ENCODE measurements at regions not wholly inside any gene's neighbourhood (a gene's known extent, or its start where the extent isn't known, plus 50 kb on each side); places are given as distances from the start of the nearest gene placed in this dataset.

- no peaks in the 10 kb centered on the region for H3K27me3 ChIP-seq (ENCODE audit: control insufficient read depth in 2 of 2, insufficient read depth in 2 of 2, low read length in 2 of 2)
- ChIA-PET POLR2A (no interaction called here), CTCF (no interaction called here)
- H3K4me1 Mint-ChIP-seq, result peaks cover 10 to 19% (median 13%) of the 10 kb centered on the region in 7 donors
- H3K4me3 ChIP-seq (ENCODE audit: low read length), result no peak overlapping the region
- no peak overlapping the region for H3K27ac Mint-ChIP-seq
- ATAC-seq, result no peak
- peaks cover 0 to 5% (median 0%) of the 10 kb centered on the region in 5 donors for H3K36me3 Mint-ChIP-seq
- no peaks in the 10 kb centered on the region for H3K36me3 ChIP-seq (ENCODE audit: control insufficient read depth in 2 of 3, insufficient read depth in 3 of 3, low read length in 3 of 3)
- no peak overlapping the region for H3K4me3 Mint-ChIP-seq
- DNase-seq, result no peak
- peaks cover 14 to 31% (median 28%) of the 10 kb centered on the region in 5 donors for H3K27me3 Mint-ChIP-seq
- no peaks in the 10 kb centered on the region for H3K9me3 ChIP-seq (ENCODE audit: control insufficient read depth in 2 of 3, low read length in 3 of 3)
- peaks cover 0 to 4% (median 0%) of the 10 kb centered on the region in 11 donors for H3K9me3 Mint-ChIP-seq
- no peaks in the 10 kb centered on the region for H3K4me1 ChIP-seq (ENCODE audit: control insufficient read depth in 2 of 2, insufficient read depth in 2 of 2, low read length in 2 of 2)
- intact Hi-C loops (cut with micrococcal nuclease), result no loop called here
- H3K27ac ChIP-seq (ENCODE audit: low read depth, low read length), result no peak overlapping the region
Observed at GRCh38 chr7:106520962-106521514, 139.9 kb downstream of the CCDC71L start.

- peaks cover 0 to 4% (median 0%) of the 10 kb centered on the region in 11 donors for H3K9me3 Mint-ChIP-seq
- POLR2A ChIA-PET, result no interaction called here
- H3K9me3 ChIP-seq (ENCODE audit: control insufficient read depth in 2 of 3, low read length in 3 of 3), result no peaks in the 10 kb centered on the region
Observed at GRCh38 chr7:106518967-106519366, 142.0 kb downstream of the CCDC71L start.

GRCh38 chr7:106518239-106518638, 142.7 kb downstream of the CCDC71L start:
- Mint-ChIP-seq H3K9me3 (peaks cover 0 to 4% (median 0%) of the 10 kb centered on the region in 11 donors), H3K4me3 (no peak overlapping the region), H3K27ac (no peak overlapping the region), H3K4me1 (no peaks in the 10 kb centered on the region), H3K36me3 (peaks cover 0 to 5% (median 0%) of the 10 kb centered on the region in 5 donors), H3K27me3 (peaks cover 14 to 31% (median 28%) of the 10 kb centered on the region in 5 donors)
- no peaks in the 10 kb centered on the region for H3K36me3 ChIP-seq (ENCODE audit: control insufficient read depth in 2 of 3, insufficient read depth in 3 of 3, low read length in 3 of 3)
- no peaks in the 10 kb centered on the region for H3K4me1 ChIP-seq (ENCODE audit: control insufficient read depth in 2 of 2, insufficient read depth in 2 of 2, low read length in 2 of 2)
- H3K4me3 ChIP-seq (ENCODE audit: low read length), result no peak overlapping the region
- no peak overlapping the region for H3K27ac ChIP-seq (ENCODE audit: low read depth, low read length)
- ATAC-seq, result no peak
- ChIA-PET POLR2A (no interaction called here), CTCF (no interaction called here)
- no peak for DNase-seq
- H3K9me3 ChIP-seq (ENCODE audit: control insufficient read depth in 2 of 3, low read length in 3 of 3), result no peaks in the 10 kb centered on the region
- intact Hi-C loops (cut with micrococcal nuclease), result no loop called here
- H3K27me3 ChIP-seq (ENCODE audit: control insufficient read depth in 2 of 2, insufficient read depth in 2 of 2, low read length in 2 of 2), result no peaks in the 10 kb centered on the region

More at GRCh38 chr7:106518967-106519366, 142.0 kb downstream of the CCDC71L start:
- H3K4me1 ChIP-seq (ENCODE audit: control insufficient read depth in 2 of 2, insufficient read depth in 2 of 2, low read length in 2 of 2), result no peaks in the 10 kb centered on the region
- Mint-ChIP-seq H3K36me3 (peaks cover 0 to 5% (median 0%) of the 10 kb centered on the region in 5 donors), H3K4me3 (no peak overlapping the region), H3K4me1 (peaks cover 0 to 5% (median 3%) of the 10 kb centered on the region in 7 donors), H3K27ac (no peak overlapping the region), H3K27me3 (peaks cover 14 to 35% (median 28%) of the 10 kb centered on the region in 5 donors)
- H3K27ac ChIP-seq (ENCODE audit: low read depth, low read length), result no peak overlapping the region
- ATAC-seq, result no peak
- no peak for DNase-seq
- CTCF ChIA-PET, result no interaction called here
- no peak overlapping the region for H3K4me3 ChIP-seq (ENCODE audit: low read length)
- H3K27me3 ChIP-seq (ENCODE audit: control insufficient read depth in 2 of 2, insufficient read depth in 2 of 2, low read length in 2 of 2), result no peaks in the 10 kb centered on the region
- intact Hi-C loops (cut with micrococcal nuclease), result no loop called here
- H3K36me3 ChIP-seq (ENCODE audit: control insufficient read depth in 2 of 3, insufficient read depth in 3 of 3, low read length in 3 of 3), result no peaks in the 10 kb centered on the region

GRCh38 chr7:106517508-106517907, 143.4 kb downstream of the CCDC71L start:
- no peak overlapping the region for H3K4me3 Mint-ChIP-seq
- peaks cover 0 to 5% (median 0%) of the 10 kb centered on the region in 5 donors for H3K36me3 Mint-ChIP-seq
- H3K27me3 ChIP-seq (ENCODE audit: control insufficient read depth in 2 of 2, insufficient read depth in 2 of 2, low read length in 2 of 2), result no peaks in the 10 kb centered on the region
- no peaks in the 10 kb centered on the region for H3K36me3 ChIP-seq (ENCODE audit: control insufficient read depth in 2 of 3, insufficient read depth in 3 of 3, low read length in 3 of 3)
- ATAC-seq (no peak), DNase-seq (no peak)
- CTCF ChIA-PET, result no interaction called here
- peaks cover 0 to 4% (median 0%) of the 10 kb centered on the region in 11 donors for H3K9me3 Mint-ChIP-seq
- H3K27ac ChIP-seq (ENCODE audit: low read depth, low read length), result no peak overlapping the region
- H3K9me3 ChIP-seq (ENCODE audit: control insufficient read depth in 2 of 3, low read length in 3 of 3), result no peaks in the 10 kb centered on the region
- POLR2A ChIA-PET, result no interaction called here
- no peaks in the 10 kb centered on the region for H3K4me1 Mint-ChIP-seq
- no peak overlapping the region for H3K27ac Mint-ChIP-seq
- no peak overlapping the region for H3K4me3 ChIP-seq (ENCODE audit: low read length)
- no peaks in the 10 kb centered on the region for H3K4me1 ChIP-seq (ENCODE audit: control insufficient read depth in 2 of 2, insufficient read depth in 2 of 2, low read length in 2 of 2)
- intact Hi-C loops (cut with micrococcal nuclease), result no loop called here
- H3K27me3 Mint-ChIP-seq, result peaks cover 14 to 31% (median 28%) of the 10 kb centered on the region in 5 donors

GRCh38 chr7:106515321-106515720, 145.6 kb downstream of the CCDC71L start:
- H3K36me3 Mint-ChIP-seq, result peaks cover 0 to 5% (median 0%) of the 10 kb centered on the region in 5 donors
- Histone ChIP-seq H3K27me3 (ENCODE audit: control insufficient read depth in 2 of 2, insufficient read depth in 2 of 2, low read length in 2 of 2) (no peaks in the 10 kb centered on the region), H3K4me3 (ENCODE audit: low read length) (no peak overlapping the region), H3K36me3 (ENCODE audit: control insufficient read depth in 2 of 3, insufficient read depth in 3 of 3, low read length in 3 of 3) (no peaks in the 10 kb centered on the region), H3K4me1 (ENCODE audit: control insufficient read depth in 2 of 2, insufficient read depth in 2 of 2, low read length in 2 of 2) (no peaks in the 10 kb centered on the region), H3K9me3 (ENCODE audit: control insufficient read depth in 2 of 3, low read length in 3 of 3) (no peaks in the 10 kb centered on the region), H3K27ac (ENCODE audit: low read depth, low read length) (no peak overlapping the region)
- no peak overlapping the region for H3K4me3 Mint-ChIP-seq
- H3K4me1 Mint-ChIP-seq, result no peaks in the 10 kb centered on the region
- POLR2A ChIA-PET, result no interaction called here
- intact Hi-C loops (cut with micrococcal nuclease), result no loop called here
- H3K27me3 Mint-ChIP-seq, result peaks cover 14 to 36% (median 30%) of the 10 kb centered on the region in 5 donors
- ATAC-seq (no peak), DNase-seq (no peak)
- CTCF ChIA-PET, result no interaction called here
- H3K27ac Mint-ChIP-seq, result no peak overlapping the region
- H3K9me3 Mint-ChIP-seq, result peaks cover 0 to 4% (median 0%) of the 10 kb centered on the region in 11 donors

GRCh38 chr7:106514881-106515280, 146.1 kb downstream of the CCDC71L start:
- Histone ChIP-seq H3K36me3 (ENCODE audit: control insufficient read depth in 2 of 3, insufficient read depth in 3 of 3, low read length in 3 of 3) (no peaks in the 10 kb centered on the region), H3K4me1 (ENCODE audit: control insufficient read depth in 2 of 2, insufficient read depth in 2 of 2, low read length in 2 of 2) (no peaks in the 10 kb centered on the region), H3K27me3 (ENCODE audit: control insufficient read depth in 2 of 2, insufficient read depth in 2 of 2, low read length in 2 of 2) (no peaks in the 10 kb centered on the region), H3K27ac (ENCODE audit: low read depth, low read length) (no peak overlapping the region), H3K9me3 (ENCODE audit: control insufficient read depth in 2 of 3, low read length in 3 of 3) (no peaks in the 10 kb centered on the region), H3K4me3 (ENCODE audit: low read length) (no peak overlapping the region)
- ATAC-seq, result no peak
- Mint-ChIP-seq H3K36me3 (peaks cover 0 to 5% (median 0%) of the 10 kb centered on the region in 5 donors), H3K9me3 (peaks cover 0 to 4% (median 0%) of the 10 kb centered on the region in 11 donors), H3K27me3 (peaks cover 14 to 37% (median 32%) of the 10 kb centered on the region in 5 donors), H3K4me1 (no peaks in the 10 kb centered on the region), H3K4me3 (no peak overlapping the region), H3K27ac (no peak overlapping the region)
- POLR2A ChIA-PET, result no interaction called here
- no peak for DNase-seq
- CTCF ChIA-PET, result no interaction called here
- intact Hi-C loops (cut with micrococcal nuclease), result no loop called here

GRCh38 chr7:106512217-106512616, 148.7 kb downstream of the CCDC71L start:
- CTCF ChIA-PET, result no interaction called here
- H3K4me3 Mint-ChIP-seq, result no peak overlapping the region
- intact Hi-C loops (cut with micrococcal nuclease), result no loop called here

More at GRCh38 chr7:106512217-106512616, 148.7 kb downstream of the CCDC71L start:
- Histone ChIP-seq H3K4me3 (ENCODE audit: low read length) (no peak overlapping the region), H3K27me3 (ENCODE audit: control insufficient read depth in 2 of 2, insufficient read depth in 2 of 2, low read length in 2 of 2) (no peaks in the 10 kb centered on the region), H3K36me3 (ENCODE audit: control insufficient read depth in 2 of 3, insufficient read depth in 3 of 3, low read length in 3 of 3) (no peaks in the 10 kb centered on the region), H3K4me1 (ENCODE audit: control insufficient read depth in 2 of 2, insufficient read depth in 2 of 2, low read length in 2 of 2) (no peaks in the 10 kb centered on the region), H3K27ac (ENCODE audit: low read depth, low read length) (no peak overlapping the region), H3K9me3 (ENCODE audit: control insufficient read depth in 2 of 3, low read length in 3 of 3) (no peaks in the 10 kb centered on the region)
- Mint-ChIP-seq H3K9me3 (peaks cover 0 to 3% (median 0%) of the 10 kb centered on the region in 11 donors), H3K27me3 (peaks cover 0 to 32% (median 12%) of the 10 kb centered on the region in 5 donors), H3K27ac (no peak overlapping the region), H3K36me3 (peaks cover 0 to 5% (median 0%) of the 10 kb centered on the region in 5 donors), H3K4me1 (no peaks in the 10 kb centered on the region)
- DNase-seq (no peak), ATAC-seq (no peak)
- POLR2A ChIA-PET, result no interaction called here

Measured in naive thymus-derived CD4-positive, alpha-beta T cell (primary cell).